HG02970 (cell line): ENCODE measurements at regions not wholly inside any gene's neighbourhood (a gene's known extent, or its start where the extent isn't known, plus 50 kb on each side); places are given as distances from the start of the nearest gene placed in this dataset.
"Not testable (repeated sequence)": the region's sequence is repeated elsewhere in the genome, so short reads cannot be mapped to it uniquely, and the experiment has no call there.

ENCODE experiments used
- ATAC-seq: cut with Tn5 transposase; IDR thresholded peaks from one replicate; pipeline ENCODE4 v1.9.1; 2021; ENCODE audit warnings: mild to moderate bottlenecking, moderate library complexity, moderate number of reproducible peaks; ENCODE audit not compliant: unreplicated experiment, low FRiP score

DNA sequence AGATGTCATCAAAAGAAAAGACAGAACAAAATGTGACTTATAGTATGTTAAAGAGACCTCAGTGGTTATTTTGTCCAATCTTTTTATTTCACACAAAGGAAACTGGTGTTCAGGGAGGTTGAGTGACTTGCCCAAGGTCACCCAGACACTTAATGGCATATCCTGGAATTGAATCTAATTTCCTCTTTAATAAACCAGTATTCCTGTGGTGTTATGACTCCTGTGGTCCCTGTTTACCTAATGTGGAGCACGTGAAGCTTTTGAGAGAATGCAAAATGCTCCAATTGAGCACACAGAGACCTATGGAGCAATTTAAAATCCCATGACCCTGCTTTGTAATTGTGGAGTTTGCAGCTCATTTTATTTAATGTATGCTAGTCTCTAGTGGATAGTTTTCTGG is 251.9 kb downstream of the REEP3 start:
- ATAC-seq, result no peak

DNA sequence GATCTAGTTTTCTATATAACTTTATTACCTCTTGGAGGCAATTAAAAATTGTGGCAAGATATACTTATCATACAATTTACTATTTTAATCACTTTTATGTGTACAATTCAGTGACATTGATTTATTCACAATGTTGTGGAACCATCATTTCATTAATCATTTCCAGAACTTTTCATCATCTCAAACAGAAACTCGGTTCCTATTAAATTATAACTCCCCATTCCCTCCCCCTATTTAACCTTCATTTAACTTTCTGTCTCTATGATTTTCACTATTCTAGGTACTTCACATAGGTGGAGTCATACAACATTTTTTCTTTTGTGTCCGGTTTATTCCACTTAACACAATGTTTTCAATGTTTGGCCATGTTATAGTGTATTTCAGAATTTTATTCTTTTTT is 252.8 kb downstream of the REEP3 start:
- ATAC-seq, result no peak

DNA sequence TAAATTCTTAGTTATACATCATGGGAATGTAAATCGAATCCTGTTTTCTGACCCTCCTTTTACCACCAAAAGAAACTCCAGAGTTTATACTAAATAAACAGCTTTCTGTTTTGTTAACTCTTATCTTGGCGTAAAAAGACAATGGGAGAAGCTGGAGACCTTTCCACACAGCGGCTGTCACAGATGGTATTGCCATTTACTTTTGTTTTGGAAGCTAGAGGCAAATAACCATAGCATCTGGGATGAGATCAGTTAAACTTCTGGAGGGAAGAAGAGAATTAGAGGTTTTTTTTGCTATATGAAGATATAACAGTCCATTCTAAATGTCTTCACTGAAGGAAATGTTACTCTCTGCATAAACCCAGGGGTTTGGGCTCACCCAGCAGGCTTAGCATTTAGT is 258.9 kb downstream of the REEP3 start:
- no peak for ATAC-seq

DNA sequence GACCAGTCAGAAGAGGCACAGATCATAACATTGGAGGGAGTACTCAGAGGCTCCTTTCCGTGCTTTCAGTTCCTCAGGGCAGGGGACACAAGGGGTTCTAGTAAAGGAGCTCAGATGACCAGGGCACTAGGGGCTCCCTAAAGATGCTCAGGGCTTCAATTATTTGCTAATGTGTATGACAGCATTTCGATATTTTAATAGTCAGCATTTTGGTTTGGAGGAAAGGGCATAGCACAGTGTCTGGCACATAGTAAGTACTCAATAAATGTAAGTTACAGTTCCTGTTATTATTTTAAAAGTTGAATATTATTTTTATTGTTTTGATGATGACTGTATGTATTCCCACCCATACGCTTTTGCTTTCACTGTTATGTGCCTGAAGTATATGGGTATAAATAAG is 260.0 kb downstream of the REEP3 start:
- ATAC-seq, result no peak

DNA sequence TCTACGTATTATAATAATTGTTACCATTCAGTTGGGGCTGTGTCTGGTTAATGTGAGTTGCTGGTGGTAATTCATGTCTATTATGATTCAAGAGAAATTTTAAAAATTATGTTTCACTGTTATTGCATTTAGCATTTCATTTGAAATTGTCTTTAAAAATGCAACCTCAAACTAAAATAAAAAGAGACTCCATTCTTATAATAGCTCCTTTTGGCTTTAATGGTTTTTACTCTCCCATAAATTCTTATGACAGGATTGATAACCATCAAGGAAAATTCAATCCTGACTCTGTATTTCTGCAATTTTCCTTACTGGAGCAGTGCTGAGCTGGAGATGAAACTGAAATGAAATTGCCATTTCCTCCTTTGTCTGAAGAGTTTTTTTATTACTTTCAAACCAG is 262.7 kb downstream of the REEP3 start:
- ATAC-seq, result no peak

DNA sequence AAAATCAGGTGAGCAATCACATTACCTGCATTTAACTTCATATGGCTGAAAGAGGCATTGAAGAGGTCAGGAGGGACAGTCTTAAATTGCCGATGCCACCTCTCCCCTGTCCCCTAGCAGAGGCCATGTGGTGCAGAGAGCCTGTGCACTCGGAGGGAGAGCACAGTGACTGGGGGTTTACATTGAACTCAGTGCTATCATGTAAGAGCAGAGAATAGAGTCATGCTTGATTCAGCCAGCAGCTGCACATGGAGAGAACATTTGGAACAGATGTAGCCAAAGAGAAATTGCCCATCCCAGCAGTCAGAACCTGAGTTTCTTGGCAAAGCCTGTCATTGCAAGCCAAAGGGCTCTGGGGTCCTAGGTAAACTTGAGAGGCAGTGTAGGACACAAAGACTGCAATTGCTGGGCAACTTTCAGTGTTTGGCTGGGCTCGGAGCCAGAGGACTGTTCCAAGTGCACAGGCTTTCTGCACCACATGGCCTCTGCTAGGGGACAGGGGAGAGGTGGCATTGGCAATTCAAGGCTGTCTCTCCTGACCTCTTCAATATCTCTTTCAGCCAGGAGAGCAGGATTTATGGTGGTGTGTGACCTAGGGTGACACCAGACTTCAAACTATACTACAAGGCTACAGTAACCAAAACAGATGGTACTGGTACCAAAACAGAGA is 267.1 kb downstream of the REEP3 start:
- ATAC-seq, result no peak

DNA sequence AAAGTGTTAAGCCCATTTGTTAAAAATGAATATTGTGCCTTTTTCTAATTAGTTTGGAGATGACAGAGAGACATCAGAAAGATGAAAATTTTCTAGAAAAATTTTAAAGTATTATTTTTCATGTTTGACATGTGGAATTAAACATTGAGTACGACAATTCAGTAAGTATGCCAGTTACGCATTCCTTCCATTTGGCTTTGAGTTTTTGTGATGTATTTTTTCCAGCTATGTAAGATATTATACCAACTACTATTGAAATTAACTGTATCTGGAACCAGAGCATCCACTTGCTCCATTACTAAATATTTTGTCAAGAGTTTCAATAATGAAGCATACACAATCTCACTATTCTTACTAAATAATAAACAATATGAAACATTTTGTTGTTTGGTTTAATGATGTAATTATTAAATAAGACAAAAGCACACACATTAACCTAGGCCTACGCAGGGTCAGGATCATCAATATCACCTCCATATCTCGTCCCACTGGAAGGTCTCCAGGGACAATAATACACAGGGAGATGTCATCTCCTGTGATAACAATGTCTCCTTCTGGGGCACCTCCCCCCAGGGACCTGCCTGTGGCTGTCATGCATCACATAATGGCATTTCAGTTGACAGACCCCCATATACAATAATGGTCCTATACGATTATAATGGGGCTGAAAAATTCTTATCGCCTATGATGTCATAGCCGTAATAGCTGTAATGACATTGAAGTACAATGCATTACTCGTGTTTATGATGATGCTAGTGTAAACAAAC is 274.1 kb downstream of the REEP3 start:
- ATAC-seq, result no peak

DNA sequence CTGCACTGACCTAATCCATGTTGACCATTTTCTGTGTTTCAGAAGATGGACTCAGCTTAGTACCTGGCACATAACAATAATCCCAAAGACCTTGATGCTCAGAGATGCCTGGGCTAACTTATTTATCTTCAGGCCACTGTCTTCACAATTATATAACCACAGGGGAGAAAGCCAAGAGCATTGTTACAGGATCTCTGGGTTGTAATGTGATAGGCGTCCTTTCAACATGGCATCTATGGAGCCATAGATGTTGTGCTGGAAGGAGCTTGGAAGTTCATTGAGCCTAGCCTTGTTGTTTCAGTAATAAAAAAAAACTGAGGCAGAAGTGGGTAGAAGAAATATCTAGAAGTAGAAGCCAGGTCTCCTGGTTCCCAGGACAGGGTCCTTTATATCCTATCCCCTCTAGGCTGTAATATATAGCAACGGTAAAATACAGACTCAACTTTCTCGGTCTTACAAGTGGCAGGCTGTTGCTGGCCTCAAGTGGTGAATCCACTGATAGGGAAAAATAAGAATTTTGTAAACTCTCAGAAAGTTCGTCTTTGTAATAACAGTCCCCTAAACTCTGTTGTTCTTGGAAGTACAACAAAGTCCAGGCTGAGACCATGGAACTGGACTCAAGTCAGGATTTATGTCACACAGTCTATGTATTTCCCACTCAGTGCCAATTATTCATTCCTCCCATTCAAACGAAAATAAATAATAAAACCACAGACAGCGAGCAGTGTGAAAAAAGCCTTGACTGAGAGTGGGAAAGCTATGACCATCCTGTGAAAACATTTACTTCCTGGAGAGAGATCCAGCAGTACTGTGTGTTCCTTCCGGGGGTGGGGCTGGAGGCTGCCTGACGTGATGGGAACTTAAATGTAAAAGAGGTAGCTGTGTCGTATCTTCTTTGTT is 277.6 kb downstream of the REEP3 start:
- ATAC-seq, result no peak

DNA sequence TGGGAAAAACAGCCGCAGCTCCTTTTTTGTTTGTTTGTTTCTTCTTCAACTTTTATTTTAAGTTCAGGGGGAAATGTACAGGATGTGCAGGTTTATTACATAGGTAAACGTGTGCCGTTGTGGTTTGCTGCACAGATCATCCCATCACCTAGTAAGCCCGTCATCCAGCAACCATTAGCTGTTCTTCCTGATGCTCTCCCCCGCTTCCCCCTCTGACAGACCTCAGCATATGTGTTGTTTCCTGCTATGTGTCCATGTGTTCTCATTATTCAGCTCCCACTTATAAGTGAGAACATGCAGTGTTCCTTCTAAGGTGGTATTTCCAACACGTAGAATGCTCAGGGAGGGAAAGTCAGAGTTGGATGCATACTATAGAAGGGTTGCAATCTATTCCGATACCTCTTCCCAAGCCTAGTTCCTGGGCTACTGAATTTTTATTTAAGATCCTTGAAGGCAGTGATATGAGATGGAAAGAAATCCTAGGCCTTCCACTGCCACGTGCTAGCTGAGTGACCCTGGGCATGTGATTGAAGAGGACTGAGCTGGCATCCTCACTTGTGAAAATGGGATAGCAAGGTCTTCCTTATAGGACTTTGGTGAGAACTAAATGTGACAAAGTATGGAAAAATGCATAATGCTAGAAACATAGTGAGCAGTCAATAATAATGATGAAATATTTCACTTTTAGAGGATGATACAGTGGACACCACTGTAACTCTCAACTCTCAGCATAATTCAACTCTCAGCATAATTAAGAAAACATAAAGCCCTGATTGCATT is 278.5 kb downstream of the REEP3 start:
- no peak for ATAC-seq

DNA sequence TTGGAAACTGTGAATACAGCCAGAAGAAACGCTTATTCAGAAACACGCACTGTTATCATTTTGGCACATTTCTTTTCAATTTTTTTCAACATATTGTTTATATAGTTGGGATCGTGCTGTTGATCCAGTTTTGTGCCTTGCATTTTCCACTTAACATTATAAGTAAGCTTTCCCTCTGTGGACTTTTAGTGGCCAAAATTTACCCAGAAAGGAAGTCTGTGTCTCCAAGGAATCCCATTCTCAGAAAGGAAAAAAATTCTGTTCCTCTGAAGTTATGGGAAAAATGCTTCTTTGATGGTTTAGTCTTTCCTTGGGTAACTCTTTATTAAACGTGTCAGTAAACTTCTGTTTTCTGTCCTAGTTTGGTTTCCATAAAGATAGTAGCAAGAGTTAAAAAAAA is 280.0 kb downstream of the REEP3 start:
- no peak for ATAC-seq

DNA sequence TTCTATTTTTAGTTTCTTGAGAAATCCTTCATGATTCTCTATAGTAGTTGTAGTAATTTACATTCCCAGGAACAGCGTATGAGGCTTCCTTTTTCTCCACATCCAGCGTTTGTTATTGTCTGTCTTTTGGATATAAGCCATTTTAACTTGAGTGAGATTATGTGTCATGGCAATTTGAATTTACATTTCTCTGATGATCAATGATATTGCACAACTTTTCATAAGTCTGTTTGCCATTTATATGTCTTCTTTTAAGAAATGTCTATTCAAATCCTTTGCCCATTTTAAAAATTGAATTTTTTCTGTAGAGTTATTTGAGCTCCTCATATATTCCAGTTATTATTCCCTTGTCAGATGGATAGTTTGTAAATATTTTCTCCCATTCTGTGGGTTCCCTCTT is 285.1 kb downstream of the REEP3 start:
- no peak for ATAC-seq

DNA sequence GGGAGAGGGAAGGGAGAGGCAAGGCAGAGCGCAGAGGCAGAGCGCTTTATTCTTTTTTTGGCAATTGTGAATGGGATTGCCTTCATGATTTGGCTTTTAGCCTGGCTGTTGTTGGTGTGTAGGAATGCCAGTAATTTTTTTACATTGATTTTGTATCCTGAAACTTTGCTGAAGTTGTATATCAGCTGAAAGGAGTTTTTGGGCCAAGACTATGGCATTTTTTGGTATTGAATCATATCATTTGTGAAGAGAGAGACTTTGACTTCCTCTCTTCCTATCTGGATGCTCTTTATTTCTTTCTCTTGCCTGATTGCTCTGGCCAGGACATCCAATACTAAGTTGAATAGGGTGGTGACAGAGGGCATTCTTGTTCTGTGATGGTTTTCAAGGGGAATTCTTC is 291.3 kb downstream of the REEP3 start:
- ATAC-seq, result no peak

DNA sequence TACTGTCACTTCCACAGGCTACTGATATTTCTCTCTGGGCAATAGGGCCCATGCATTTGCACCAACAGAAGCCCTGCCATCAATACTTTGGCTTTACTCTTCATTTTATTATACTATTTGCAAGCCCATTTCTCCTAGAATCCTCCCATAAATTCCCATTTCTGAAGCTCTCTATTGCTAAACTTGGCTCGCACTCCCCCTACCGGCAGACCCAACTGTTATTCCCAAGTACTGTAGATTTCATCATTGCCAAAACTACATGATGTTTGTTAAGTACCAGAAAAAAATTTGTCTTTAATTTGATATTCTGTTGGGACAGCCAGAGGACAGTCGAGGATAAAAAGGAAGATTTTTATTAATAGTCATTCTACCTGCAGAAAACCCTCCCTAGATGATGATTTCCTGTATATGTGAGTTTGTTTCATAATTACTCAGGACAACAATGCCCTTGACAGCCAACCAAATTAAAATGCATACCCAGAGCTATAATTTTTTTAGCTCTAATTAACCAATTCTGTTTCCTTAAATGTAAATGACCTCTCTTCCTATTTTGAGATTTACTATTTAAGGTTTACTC is 298.6 kb downstream of the REEP3 start:
- ATAC-seq, result no peak

DNA sequence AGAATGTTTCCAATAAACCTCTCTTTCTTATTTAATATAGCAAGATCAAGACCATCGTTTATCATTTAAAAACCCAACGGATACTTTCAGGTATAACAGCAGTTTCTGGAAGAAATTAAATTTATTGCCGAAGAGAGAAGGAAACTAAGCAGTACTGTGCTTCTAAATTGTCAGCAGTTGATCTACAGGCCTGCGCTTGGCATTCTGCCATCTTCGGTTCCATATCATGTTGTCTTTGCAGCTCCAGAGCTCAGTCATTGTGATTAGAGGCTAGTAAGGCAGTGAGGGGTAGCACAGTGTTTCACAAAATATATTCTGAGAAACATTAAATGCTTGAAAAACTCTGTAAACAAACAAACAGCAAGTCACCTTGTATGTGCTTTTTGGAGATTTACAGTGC is 301.3 kb downstream of the REEP3 start:
- no peak for ATAC-seq

DNA sequence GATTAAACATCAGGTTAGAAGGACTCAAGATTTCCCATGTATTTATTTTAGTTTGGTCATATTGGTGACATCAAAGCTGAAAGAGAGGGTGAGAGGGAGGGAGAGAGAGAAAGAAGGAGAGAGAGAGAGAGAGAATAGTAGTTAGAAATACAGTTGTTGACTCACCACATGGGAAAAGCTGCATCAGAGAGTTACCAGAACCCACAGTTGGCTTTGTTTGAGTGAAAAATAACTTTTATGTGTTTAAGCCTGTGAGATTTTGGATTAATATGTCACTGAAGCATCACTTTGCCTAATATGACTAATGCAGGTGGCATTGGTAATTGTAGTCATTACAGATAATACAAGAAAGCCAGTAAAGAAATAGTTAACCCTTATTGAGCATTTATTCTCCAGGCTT is 303.9 kb downstream of the REEP3 start:
- ATAC-seq, result no peak

DNA sequence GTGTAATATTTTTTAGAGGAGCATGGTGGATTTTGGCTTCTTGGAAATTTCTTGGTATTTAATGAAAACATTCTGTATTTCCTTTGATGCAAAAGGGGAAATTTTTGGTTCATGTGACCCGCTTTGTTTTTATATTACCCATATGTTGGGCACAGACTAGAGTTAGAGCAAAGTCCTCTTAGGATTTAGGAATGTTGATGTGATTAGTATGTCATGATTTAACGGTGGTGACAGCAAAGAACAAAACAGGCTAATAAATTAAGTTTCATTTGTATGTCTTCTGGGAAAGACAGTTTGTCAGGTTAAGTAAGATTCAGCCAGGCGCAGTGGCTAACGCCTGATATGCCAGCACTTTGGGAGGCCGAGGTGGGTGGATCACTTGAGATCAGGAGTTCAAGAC is 304.6 kb downstream of the REEP3 start:
- no peak for ATAC-seq

DNA sequence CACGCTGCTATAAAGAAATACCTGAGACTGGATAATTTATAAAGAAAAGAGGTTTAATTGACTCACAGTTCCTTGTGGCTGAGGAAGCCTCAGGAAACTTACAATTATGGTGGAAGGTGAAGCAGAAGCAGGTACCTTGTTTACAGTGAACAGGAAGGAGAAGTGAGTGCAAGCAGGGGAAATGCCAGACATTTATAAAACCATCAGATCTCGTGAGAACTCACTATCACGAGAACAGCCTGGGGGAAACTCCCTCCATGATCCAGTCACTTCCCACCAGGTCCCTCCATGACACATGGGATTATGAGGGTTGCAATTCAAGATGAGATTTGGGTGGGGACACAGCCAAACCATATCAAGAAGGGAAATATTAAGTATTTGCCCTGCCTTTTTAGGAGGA is 305.8 kb downstream of the REEP3 start:
- not testable (repeated sequence) for ATAC-seq

DNA sequence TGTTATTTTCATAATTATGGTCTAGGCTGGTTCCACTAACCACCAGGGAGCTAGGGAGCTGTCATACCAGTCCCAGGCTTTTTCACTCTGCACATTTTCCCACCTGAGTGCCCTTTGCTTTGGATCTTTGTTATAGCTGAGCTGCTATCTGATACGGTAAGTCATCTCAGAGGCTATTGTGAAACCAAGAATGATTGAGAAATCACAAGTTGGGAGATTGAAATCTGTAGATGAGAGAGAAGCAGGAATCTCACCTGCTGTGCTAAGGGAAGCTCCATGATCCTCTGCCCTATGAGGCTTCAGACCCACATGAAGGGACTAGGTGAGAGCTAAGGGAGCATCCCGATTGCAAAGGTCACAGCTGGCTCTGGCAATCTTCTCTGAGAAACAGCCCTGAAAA is 307.8 kb downstream of the REEP3 start:
- no peak for ATAC-seq

DNA sequence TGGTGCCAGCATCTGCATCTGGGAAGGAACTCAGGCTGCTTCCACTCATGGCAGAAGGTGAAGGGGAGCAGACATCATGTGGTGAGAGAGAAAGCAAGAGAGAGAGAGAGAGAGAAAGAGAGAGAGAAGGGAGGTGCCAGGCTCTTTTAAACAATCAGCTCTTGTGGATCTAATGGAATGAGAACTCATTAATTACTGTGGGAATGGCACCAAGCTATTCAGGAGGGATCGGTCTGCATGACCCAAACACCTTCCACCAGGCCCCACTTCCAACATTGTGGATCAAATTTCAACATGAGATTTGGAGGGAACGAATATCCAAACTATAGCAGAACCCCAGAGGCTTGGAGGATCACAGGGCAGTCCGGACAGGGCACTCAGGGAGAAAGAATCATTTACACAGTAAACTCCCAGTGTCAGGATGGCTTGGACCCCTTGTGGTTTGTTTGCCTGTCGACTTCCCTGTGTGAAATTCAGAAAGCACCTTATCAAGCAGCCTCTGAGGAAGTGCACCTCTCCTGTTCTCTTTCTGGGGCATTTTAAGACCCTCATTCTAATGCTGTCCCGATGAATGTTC is 308.5 kb downstream of the REEP3 start:
- no peak for ATAC-seq

DNA sequence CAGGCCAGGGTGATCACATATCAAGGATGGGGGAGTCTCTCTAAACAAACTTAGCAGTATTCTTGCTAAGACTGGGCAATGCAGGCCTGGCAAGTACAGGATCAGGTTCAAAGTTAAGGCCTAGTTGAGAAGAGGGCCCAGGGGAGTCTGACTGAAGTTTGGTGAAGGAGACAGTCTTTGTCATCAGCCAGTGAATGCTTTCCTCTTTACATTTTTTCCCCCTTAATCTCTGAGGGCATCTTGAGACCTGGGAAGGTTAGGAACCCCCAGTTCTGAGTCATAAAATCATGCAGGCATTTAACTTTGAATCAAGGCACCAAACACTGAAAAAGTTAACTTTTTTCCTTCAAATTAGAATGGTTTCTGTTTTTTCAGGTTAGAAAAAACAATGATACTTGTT is 311.5 kb downstream of the REEP3 start:
- no peak for ATAC-seq
